SK-N-SH (cell line): ENCODE measurements at regions not wholly inside any gene's neighbourhood (a gene's known extent, or its start where the extent isn't known, plus 50 kb on each side); places are given as distances from the start of the nearest gene placed in this dataset.

ENCODE experiments used
- EP300 ChIP-seq, 2 experiments: IDR thresholded peaks; 2 replicates each; pipeline versions ENCODE4 v1.4.0 to v1.6.1; 2012; ENCODE audit warnings: borderline replicate concordance in 1 of 2, low read depth in 1 of 2, low read length in 1 of 2
- EZH2phosphoT487 ChIP-seq: fragments of 200-600 bp; sonication (generic); IDR thresholded peaks from 2 replicates; pipeline ENCODE4 v1.6.1; 2017; ENCODE audit warnings: low read depth, mixed run types, mild to moderate bottlenecking, antibody characterized with exemption, moderate library complexity, borderline replicate concordance
- MXI1 ChIP-seq: IDR thresholded peaks from 2 replicates; pipeline ENCODE4 v1.6.1; 2012; ENCODE audit warnings: mild to moderate bottlenecking, low read depth, low read length, improper control_type of control experiment
- NRF1 ChIP-seq: IDR thresholded peaks from 2 replicates; pipeline ENCODE4 v1.6.1; 2012; ENCODE audit warnings: low read depth, mild to moderate bottlenecking, low read length
- POLR2AphosphoS5 ChIP-seq: IDR thresholded peaks from 2 replicates; pipeline ENCODE4 v1.6.1; 2012; ENCODE audit warnings: low read depth, low read length
- TAF1 ChIP-seq: IDR thresholded peaks from 2 replicates; pipeline ENCODE4 v1.6.1; 2012; ENCODE audit warnings: low read depth, mild to moderate bottlenecking, low read length, moderate library complexity, borderline replicate concordance
- TF ChIP-seq, protein P1 (sequence below): fragments of 200-600 bp; sonication (generic); IDR thresholded peaks from 2 replicates; pipeline ENCODE4 v1.6.1; 2017; ENCODE audit warnings: antibody characterized with exemption, mild to moderate bottlenecking, moderate library complexity
- TF ChIP-seq, protein P2 (sequence below): fragments of 150-350 bp; IDR thresholded peaks from 2 replicates; pipeline ENCODE4 v1.6.1; 2016; ENCODE audit warnings: mild to moderate bottlenecking, low read depth, low read length
- TF ChIP-seq, protein P3 (sequence below): IDR thresholded peaks from 2 replicates; pipeline ENCODE4 v1.6.1; 2012; ENCODE audit warnings: mild to moderate bottlenecking, low read depth, low read length, moderate library complexity

DNA sequence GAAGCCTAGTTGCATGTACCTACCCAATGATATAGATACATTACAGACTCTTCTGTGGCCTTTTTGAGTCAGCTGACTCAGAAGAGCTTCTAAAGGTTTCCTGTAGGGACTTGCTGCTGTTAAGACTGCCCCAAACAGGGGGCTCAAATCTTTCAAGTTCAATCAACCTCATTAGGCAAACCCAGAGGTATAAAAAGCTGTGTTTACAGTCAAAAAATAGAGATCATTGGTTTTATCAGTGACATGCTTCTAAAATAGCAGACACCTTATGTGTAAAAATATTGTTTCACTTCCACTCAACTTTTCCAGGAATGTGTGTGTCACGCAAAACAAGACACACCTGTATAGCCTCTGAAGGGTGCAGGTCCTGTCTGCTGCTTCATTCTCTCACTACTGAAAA is 624.3 kb upstream of the FANCL start:
- TF ChIP-seq, protein P1, sequence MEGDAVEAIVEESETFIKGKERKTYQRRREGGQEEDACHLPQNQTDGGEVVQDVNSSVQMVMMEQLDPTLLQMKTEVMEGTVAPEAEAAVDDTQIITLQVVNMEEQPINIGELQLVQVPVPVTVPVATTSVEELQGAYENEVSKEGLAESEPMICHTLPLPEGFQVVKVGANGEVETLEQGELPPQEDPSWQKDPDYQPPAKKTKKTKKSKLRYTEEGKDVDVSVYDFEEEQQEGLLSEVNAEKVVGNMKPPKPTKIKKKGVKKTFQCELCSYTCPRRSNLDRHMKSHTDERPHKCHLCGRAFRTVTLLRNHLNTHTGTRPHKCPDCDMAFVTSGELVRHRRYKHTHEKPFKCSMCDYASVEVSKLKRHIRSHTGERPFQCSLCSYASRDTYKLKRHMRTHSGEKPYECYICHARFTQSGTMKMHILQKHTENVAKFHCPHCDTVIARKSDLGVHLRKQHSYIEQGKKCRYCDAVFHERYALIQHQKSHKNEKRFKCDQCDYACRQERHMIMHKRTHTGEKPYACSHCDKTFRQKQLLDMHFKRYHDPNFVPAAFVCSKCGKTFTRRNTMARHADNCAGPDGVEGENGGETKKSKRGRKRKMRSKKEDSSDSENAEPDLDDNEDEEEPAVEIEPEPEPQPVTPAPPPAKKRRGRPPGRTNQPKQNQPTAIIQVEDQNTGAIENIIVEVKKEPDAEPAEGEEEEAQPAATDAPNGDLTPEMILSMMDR = no peak
- TF ChIP-seq MXI1 (no peak), POLR2AphosphoS5 (no peak), NRF1 (no peak), EZH2phosphoT487 (no peak), EP300 (IDR thresholded peaks at IDR 0.05; ENCODE audit: borderline replicate concordance in 1 of 2, low read depth in 1 of 2, low read length in 1 of 2) (no peak), TAF1 (no peak)
- TF ChIP-seq, protein P2, sequence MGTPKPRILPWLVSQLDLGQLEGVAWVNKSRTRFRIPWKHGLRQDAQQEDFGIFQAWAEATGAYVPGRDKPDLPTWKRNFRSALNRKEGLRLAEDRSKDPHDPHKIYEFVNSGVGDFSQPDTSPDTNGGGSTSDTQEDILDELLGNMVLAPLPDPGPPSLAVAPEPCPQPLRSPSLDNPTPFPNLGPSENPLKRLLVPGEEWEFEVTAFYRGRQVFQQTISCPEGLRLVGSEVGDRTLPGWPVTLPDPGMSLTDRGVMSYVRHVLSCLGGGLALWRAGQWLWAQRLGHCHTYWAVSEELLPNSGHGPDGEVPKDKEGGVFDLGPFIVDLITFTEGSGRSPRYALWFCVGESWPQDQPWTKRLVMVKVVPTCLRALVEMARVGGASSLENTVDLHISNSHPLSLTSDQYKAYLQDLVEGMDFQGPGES = no peak
- TF ChIP-seq, protein P3, sequence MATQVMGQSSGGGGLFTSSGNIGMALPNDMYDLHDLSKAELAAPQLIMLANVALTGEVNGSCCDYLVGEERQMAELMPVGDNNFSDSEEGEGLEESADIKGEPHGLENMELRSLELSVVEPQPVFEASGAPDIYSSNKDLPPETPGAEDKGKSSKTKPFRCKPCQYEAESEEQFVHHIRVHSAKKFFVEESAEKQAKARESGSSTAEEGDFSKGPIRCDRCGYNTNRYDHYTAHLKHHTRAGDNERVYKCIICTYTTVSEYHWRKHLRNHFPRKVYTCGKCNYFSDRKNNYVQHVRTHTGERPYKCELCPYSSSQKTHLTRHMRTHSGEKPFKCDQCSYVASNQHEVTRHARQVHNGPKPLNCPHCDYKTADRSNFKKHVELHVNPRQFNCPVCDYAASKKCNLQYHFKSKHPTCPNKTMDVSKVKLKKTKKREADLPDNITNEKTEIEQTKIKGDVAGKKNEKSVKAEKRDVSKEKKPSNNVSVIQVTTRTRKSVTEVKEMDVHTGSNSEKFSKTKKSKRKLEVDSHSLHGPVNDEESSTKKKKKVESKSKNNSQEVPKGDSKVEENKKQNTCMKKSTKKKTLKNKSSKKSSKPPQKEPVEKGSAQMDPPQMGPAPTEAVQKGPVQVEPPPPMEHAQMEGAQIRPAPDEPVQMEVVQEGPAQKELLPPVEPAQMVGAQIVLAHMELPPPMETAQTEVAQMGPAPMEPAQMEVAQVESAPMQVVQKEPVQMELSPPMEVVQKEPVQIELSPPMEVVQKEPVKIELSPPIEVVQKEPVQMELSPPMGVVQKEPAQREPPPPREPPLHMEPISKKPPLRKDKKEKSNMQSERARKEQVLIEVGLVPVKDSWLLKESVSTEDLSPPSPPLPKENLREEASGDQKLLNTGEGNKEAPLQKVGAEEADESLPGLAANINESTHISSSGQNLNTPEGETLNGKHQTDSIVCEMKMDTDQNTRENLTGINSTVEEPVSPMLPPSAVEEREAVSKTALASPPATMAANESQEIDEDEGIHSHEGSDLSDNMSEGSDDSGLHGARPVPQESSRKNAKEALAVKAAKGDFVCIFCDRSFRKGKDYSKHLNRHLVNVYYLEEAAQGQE = no peak
